Skin of body (tissue), 1 donor: ENCODE measurements at regions not wholly inside any gene's neighbourhood (a gene's known extent, or its start where the extent isn't known, plus 50 kb on each side); places are given as distances from the start of the nearest gene placed in this dataset.

Source experiments
- DNase-seq: peaks from one replicate; lab custom pipeline; 2025; lab: John Stamatoyannopoulos, UW

DNA sequence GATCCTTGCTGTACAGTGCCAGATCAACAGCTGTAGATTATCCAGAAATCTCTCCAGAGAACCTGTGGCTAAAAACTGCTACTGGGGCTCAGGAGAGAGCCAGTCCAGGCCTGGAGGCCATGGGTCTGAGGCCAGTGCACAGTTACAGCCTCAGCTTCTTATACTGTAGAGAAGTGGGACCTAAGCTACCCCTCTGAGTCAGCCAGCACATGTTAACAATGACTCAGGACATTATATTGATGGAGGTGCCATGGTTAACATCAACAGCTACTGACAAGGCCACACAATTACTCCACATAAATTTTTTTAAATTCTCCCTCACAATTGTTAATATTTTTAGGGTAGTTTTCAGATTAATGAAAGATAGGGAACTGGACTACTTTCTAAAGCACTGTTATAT lies 138.5 kb downstream of the RBM26 start:
- no peak for DNase-seq

DNA sequence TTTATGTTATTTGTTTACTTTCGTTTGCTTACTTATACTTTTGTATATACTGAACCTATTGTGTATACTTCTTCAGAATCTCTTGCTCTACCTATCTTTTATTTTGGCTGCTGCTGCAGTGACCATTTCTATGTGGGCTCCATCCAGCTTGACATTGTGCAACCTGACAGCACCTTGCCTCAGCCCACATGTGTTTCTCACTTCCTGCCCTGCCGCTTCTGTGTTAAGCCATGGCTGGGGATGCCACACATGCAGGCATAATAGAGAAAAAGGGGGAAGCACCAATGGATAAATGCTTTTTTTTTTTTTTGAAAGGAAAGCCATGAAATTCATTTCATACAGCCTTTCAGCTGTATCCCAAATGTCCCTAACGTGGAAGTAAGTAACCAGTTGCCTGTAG lies 147.6 kb downstream of the RBM26 start:
- DNase-seq: no peak

- DNase-seq: no peak
Measured at GRCh38 chr13:79246578-79246949, 159.5 kb downstream of the RBM26 start.

DNA sequence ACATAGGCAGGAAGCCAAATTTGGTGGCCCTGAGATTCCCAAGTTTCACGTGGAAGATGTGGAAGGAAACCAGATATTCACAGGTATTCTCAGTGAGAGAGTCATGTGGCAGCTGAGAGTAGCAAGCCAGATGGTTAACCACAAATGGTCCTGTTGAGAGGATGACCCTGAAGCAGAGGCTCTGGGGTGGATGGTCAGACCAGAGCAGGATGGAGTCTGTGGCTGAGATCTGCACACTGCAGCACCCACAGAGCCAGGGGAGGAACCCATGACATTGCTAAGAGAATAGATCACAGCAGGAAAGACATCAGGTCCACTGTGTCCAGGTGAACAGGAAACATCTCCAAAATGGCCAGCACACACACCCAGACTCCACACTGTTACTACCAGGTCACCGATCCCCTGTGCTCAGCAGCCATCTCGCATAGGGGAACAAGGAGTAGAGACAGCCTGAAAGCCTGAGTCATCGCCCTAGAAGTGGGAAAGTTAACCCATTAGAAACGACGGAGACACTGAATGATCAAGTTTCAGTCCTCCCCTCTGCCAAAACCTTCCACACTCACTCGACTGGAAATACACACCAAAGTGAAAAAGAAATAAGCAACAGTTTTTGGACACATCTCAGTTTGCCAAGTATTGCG lies 160.0 kb downstream of the RBM26 start:
- DNase-seq: no peak

DNA sequence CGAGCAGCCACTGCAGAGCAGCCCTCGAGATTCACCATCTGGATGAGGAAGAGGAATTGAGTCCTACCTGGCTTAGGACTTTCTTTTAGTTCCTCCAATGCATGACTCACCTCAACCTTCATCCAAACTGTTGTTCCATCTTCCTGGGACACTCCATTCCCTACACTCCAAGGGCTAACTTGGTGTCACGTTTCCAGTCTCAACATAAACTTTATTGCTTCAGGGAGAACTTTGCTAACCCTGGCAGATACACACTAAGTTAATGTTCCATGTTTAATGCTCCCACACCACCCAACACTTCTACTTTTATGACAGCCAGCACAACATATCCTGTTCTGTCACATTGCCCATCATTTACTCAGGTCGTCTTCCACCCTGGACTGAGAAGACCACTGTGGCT lies 164.4 kb downstream of the RBM26 start:
- DNase-seq: no peak

GRCh38 chr13:79237981-79238380 lies 168.1 kb downstream of the RBM26 start:
- no peak for DNase-seq

GRCh38 chr13:79231887-79232286 lies 174.2 kb downstream of the RBM26 start:
- no peak for DNase-seq

DNA sequence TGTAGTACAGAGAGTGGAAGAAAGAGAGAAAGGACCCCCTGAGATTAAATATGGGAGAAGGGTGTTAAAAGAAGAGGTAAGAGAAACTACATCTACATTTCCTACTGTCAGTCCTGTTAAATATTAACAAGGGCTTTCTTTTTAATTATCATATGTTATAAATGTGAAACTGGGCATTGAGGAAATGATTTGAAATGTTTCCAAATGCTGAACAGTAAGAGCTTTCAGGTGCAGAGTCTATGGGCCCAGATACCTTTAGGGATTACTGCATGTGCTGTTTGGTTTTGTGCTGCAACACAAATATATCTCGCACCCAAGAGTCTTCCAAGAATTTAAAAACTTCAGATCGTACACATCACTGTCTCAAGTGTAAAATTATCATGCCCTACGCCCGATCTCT lies 176.3 kb downstream of the RBM26 start:
- DNase-seq: no peak

DNA sequence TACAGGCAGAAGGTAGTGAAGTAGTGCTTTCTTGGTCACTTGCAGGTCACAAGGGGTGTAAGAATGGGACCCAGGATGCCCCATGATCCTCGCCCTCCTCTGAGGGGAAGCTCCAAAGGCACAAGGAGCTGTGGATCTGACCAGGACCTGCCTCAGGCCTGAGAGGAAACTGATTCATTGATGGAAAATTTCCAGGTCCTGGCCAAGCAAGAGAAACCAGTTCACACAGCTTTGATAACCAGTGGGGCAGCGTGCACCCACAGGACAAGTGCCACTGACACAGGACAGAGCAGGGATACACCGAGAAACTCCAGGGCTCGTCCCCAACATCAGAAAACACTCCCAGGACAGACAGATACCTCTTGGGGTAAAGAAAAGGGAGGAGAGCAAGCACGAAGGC lies 177.1 kb downstream of the RBM26 start:
- DNase-seq: no peak

GRCh38 chr13:79227418-79227817 lies 178.6 kb downstream of the RBM26 start:
- DNase-seq: no peak

GRCh38 chr13:79226938-79227337 lies 179.1 kb downstream of the RBM26 start:
- no peak for DNase-seq

DNA sequence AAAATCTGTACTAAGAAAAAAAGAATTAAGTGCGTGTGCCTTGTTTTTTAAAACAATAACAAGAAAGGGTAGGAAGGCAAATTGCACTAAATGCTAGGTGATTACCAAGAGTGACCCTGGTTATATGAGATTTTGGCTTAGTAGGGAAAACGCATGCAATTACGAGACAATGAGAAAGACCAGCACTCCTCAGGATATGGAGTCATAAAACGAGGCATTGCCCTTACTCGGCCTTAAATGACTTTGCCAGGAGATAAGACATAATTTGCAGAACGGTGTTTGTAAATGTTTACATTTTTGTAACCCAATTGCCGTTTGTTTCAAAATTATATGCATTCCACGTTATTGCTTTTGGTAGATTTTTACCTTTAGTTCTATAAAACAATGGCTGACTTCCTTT lies 179.8 kb downstream of the RBM26 start:
- DNase-seq: no peak

- no peak for DNase-seq
Measured at GRCh38 chr13:79225487-79226232, 180.4 kb downstream of the RBM26 start.

GRCh38 chr13:79222427-79223205 lies 183.4 kb downstream of the RBM26 start:
- no peak for DNase-seq

DNA sequence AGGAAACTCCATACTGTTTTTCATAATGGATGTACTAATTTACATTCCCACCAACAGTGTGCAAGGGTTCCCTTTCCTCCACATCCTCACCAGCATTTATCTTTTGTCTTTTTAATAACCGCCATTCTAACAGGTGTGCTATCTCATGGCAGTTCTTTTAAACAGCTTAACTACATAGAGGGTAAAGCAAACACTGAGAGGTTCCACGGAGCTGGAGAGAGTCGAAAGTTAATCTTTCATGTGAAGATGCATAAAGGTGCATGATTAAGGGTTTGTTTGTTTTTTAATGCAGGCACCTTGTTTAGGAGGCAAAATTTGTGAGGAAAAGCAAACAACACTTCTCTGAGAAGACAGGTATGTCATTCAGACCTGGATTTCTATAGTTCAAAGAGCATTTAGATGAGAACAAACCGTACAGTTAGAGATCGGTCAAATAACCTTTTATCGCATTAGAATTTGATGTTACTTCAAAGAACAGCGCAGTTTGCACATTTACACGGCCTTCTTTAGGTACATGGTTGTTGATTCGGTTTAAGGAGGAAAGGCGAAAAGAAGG lies 193.9 kb downstream of the RBM26 start:
- DNase-seq: no peak

DNA sequence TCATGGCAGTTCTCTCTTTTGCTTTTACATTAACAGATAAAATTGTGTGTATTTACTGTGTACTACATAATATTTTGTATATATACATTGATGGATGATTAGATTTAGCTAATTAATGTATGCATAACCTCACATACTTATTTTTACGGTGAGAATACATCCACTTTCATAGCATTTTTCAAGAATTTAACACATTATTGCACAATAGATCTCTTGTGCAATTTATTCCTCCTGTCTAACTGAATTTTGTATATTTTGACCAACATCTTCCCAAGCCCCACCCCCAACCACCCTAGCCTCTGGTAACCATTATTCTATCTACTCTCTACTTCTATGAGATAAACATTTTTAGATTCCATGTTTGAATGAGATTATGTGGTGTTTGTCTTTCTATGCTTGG lies 194.7 kb downstream of the RBM26 start:
- DNase-seq: no peak

GRCh38 chr13:79197933-79198332 lies 208.1 kb downstream of the RBM26 start:
- no peak for DNase-seq

GRCh38 chr13:79196843-79197242 lies 209.2 kb downstream of the RBM26 start:
- no peak for DNase-seq

GRCh38 chr13:79196366-79196765 lies 209.7 kb downstream of the RBM26 start:
- DNase-seq: no peak

DNA sequence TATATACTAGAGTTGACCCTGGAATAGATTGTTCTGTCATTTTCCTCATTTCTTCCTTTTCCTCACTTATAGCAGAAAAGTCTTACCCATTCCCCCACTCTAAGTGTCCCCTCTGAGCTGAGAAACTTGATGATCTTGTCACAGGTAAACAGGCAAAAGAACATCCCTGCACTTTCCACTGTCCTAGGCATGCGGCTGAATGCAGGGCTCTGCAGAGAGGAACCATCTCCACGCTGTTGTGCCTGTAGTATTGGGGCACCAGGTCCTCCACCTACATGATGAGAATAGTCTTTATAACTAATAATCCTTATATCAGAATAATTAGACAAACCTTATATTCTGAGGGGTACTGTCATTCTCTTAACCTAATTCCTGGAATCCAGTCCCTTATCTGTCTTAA lies 211.3 kb downstream of the RBM26 start:
- DNase-seq: no peak

- no peak for DNase-seq
Measured at GRCh38 chr13:79194272-79194671, 211.8 kb downstream of the RBM26 start.

- no peak for DNase-seq
Measured at GRCh38 chr13:79191501-79191900, 214.6 kb downstream of the RBM26 start.
